ENCODE measurements at regions not wholly inside any gene's neighbourhood (a gene's known extent, or its start where the extent isn't known, plus 50 kb on each side); places are given as distances from the start of the nearest gene placed in this dataset.

DNA sequence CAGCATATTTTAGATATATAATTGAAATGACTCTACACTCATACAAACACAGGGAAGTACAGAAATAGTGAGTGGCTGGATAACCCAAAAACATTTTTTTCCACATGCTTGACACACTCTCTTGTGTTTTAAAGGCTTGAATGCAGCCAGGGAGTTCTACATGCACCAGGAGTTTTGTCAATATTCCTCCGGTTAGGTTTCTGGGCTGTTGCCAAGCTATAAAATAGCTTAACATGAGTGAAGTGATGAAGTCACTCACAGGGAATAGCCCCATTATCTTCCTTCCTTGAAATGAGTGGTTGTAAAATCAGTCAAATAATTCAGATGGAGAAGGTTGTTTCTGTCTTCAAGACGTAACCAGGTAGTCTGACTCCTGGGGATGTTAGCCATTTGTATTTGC is 582.7 kb downstream of the SLC6A15 start:
- DNase-seq, result no peak

DNA sequence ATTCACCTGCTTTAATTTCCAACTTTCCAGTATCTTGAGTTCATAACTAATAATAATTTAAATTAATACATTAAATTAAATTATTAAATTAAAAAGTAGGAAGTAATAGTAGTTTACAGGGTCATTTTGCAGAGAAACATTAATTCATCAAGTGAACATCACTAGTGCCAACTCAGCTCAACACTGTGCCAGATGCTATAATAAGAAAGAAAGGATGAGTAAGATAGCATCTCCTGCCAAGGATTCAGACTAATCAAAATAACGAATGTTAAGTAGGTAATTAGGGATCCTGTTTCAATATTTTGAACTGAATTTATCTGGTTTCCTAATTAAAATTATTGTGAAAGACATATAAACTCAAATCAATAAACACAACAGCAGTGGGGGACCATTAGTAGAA is 596.7 kb downstream of the SLC6A15 start:
- Mint-ChIP-seq H3K9me3 (peaks cover 7 to 15% of the 10 kb centered on the region in 2 donors), H3K27me3 (ENCODE audit: low read depth in 2 of 2) (no peaks in the 10 kb centered on the region), H3K4me3 (no peak overlapping the region), H3K4me1 (no peaks in the 10 kb centered on the region), H3K36me3 (peaks cover 6% of the 10 kb centered on the region), H3K27ac (no peak overlapping the region)
- Histone ChIP-seq H3K27ac (ENCODE audit: low read length) (no peak overlapping the region), H3K36me3 (ENCODE audit: control insufficient read depth, insufficient read depth, low read length) (no peaks in the 10 kb centered on the region), H3K4me1 (ENCODE audit: control insufficient read depth, insufficient read depth, low read length) (no peaks in the 10 kb centered on the region), H3K27me3 (ENCODE audit: control insufficient read depth, insufficient read depth, low read length) (no peaks in the 10 kb centered on the region), H3K9me3 (ENCODE audit: control insufficient read depth, insufficient read depth, low read length) (peaks cover 3% of the 10 kb centered on the region), H3K4me3 (ENCODE audit: low read length) (no peak overlapping the region)
- no CpG with 5 or more reads among the region's 1 CpG for WGBS (ENCODE audit: insufficient coverage)
- ATAC-seq (no peak), DNase-seq (no peak)
- TF ChIP-seq, protein P1, sequence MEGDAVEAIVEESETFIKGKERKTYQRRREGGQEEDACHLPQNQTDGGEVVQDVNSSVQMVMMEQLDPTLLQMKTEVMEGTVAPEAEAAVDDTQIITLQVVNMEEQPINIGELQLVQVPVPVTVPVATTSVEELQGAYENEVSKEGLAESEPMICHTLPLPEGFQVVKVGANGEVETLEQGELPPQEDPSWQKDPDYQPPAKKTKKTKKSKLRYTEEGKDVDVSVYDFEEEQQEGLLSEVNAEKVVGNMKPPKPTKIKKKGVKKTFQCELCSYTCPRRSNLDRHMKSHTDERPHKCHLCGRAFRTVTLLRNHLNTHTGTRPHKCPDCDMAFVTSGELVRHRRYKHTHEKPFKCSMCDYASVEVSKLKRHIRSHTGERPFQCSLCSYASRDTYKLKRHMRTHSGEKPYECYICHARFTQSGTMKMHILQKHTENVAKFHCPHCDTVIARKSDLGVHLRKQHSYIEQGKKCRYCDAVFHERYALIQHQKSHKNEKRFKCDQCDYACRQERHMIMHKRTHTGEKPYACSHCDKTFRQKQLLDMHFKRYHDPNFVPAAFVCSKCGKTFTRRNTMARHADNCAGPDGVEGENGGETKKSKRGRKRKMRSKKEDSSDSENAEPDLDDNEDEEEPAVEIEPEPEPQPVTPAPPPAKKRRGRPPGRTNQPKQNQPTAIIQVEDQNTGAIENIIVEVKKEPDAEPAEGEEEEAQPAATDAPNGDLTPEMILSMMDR (IDR thresholded peaks at IDR 0.05), result no peak
- intact Hi-C loops (cut with micrococcal nuclease), result no loop called here

More for the DNA sequence above, 582.7 kb downstream of the SLC6A15 start:
- no peaks in the 10 kb centered on the region for H3K36me3 ChIP-seq (ENCODE audit: control insufficient read depth, insufficient read depth, low read length)
- no peaks in the 10 kb centered on the region for H3K9me3 ChIP-seq (ENCODE audit: control insufficient read depth, insufficient read depth, low read length)
- ATAC-seq, result no peak
- no peaks in the 10 kb centered on the region for H3K27me3 Mint-ChIP-seq (ENCODE audit: low read depth in 2 of 2)
- intact Hi-C loops (cut with micrococcal nuclease), result no loop called here
- H3K27ac ChIP-seq (ENCODE audit: low read length), result no peak overlapping the region
- TF ChIP-seq, protein P1 (IDR thresholded peaks at IDR 0.05), result no peak
- no peaks in the 10 kb centered on the region for H3K36me3 Mint-ChIP-seq
- no peaks in the 10 kb centered on the region for H3K27me3 ChIP-seq (ENCODE audit: control insufficient read depth, insufficient read depth, low read length)
- H3K27ac Mint-ChIP-seq, result no peak overlapping the region
- no peak overlapping the region for H3K4me3 Mint-ChIP-seq
- WGBS (ENCODE audit: insufficient coverage), result 87% methylated on average over 2 of the region's 2 CpGs
- peaks cover 0 to 15% of the 10 kb centered on the region in 2 donors for H3K9me3 Mint-ChIP-seq
- H3K4me1 Mint-ChIP-seq, result no peaks in the 10 kb centered on the region
- H3K4me3 ChIP-seq (ENCODE audit: low read length), result no peak overlapping the region
- H3K4me1 ChIP-seq (ENCODE audit: control insufficient read depth, insufficient read depth, low read length), result no peaks in the 10 kb centered on the region

DNA sequence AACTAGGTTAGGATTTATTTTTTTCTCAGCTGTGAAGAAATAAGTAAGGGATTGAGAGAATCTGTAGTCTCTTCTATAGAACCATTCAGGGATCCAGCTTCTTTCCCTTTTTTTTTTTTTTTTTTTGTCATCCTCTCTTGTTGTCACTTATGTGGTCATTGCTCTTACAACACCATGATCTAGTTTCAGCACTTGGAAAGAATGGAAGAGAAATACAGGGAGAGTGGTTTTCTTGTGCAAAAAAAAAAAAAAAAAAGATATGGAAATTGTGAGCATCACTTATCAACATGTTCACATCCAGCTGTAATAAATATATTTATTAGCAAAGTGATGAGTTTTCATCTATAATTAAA is 599.3 kb downstream of the SLC6A15 start:
- H3K27me3 Mint-ChIP-seq (ENCODE audit: low read depth in 2 of 2), result no peaks in the 10 kb centered on the region
- no peak overlapping the region for H3K4me3 ChIP-seq (ENCODE audit: low read length)
- no peak overlapping the region for H3K27ac Mint-ChIP-seq
- no peak overlapping the region for H3K4me3 Mint-ChIP-seq
- no peaks in the 10 kb centered on the region for H3K27me3 ChIP-seq (ENCODE audit: control insufficient read depth, insufficient read depth, low read length)
- DNase-seq (no peak), ATAC-seq (no peak)
- H3K36me3 Mint-ChIP-seq, result peaks cover 6% of the 10 kb centered on the region
- H3K4me1 Mint-ChIP-seq, result no peaks in the 10 kb centered on the region
- peaks cover 3% of the 10 kb centered on the region for H3K9me3 ChIP-seq (ENCODE audit: control insufficient read depth, insufficient read depth, low read length)
- no peaks in the 10 kb centered on the region for H3K36me3 ChIP-seq (ENCODE audit: control insufficient read depth, insufficient read depth, low read length)
- no peak overlapping the region for H3K27ac ChIP-seq (ENCODE audit: low read length)
- no peaks in the 10 kb centered on the region for H3K4me1 ChIP-seq (ENCODE audit: control insufficient read depth, insufficient read depth, low read length)
- intact Hi-C loops (cut with micrococcal nuclease), result no loop called here
- TF ChIP-seq, protein P1 (IDR thresholded peaks at IDR 0.05), result no peak
- peaks cover 3 to 12% of the 10 kb centered on the region in 2 donors for H3K9me3 Mint-ChIP-seq

DNA sequence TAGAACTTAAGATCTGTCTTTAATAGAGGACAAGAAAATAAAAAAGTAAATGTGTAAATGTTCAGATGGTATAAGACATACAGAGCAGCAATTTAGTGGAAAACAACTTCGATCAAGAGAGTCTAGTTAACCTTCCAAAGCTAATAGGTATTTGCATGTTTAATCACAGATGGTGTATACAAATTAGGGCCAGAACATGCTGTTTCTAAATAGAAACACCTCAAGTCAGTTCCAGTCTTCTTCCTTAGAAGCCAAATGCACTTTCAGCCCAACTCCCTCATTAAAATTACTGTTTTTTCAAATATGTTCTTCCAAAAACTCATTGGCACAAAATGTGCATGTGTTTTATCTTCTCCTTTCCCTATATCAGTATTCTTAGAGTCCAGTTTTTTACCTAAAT is 604.4 kb downstream of the SLC6A15 start:
- Histone ChIP-seq H3K9me3 (ENCODE audit: control insufficient read depth, insufficient read depth, low read length) (no peaks in the 10 kb centered on the region), H3K27me3 (ENCODE audit: control insufficient read depth, insufficient read depth, low read length) (no peaks in the 10 kb centered on the region), H3K27ac (ENCODE audit: low read length) (no peak overlapping the region), H3K36me3 (ENCODE audit: control insufficient read depth, insufficient read depth, low read length) (no peaks in the 10 kb centered on the region), H3K4me3 (ENCODE audit: low read length) (no peak overlapping the region), H3K4me1 (ENCODE audit: control insufficient read depth, insufficient read depth, low read length) (no peaks in the 10 kb centered on the region)
- DNase-seq (no peak), ATAC-seq (no peak)
- H3K4me1 Mint-ChIP-seq, result no peaks in the 10 kb centered on the region
- H3K27me3 Mint-ChIP-seq (ENCODE audit: low read depth in 2 of 2), result no peaks in the 10 kb centered on the region
- 86% methylated on average over 1 of the region's 1 CpG for WGBS (ENCODE audit: insufficient coverage)
- intact Hi-C loops (cut with micrococcal nuclease), result no loop called here
- no peak overlapping the region for H3K27ac Mint-ChIP-seq
- TF ChIP-seq, protein P1 (IDR thresholded peaks at IDR 0.05), result no peak
- H3K9me3 Mint-ChIP-seq, result peaks cover 20% of the 10 kb centered on the region in 2 donors
- peaks cover 6% of the 10 kb centered on the region for H3K36me3 Mint-ChIP-seq
- no peak overlapping the region for H3K4me3 Mint-ChIP-seq

Measured in natural killer cell (primary cell).